ENCODE measurements at regions not wholly inside any gene's neighbourhood (a gene's known extent, or its start where the extent isn't known, plus 50 kb on each side); places are given as distances from the start of the nearest gene placed in this dataset.
A peak's percentile ranks its signal among the peaks of the same experiment; 100 is the strongest.
"Not testable (repeated sequence)": the region's sequence is repeated elsewhere in the genome, so short reads cannot be mapped to it uniquely, and the experiment has no call there.

DNA sequence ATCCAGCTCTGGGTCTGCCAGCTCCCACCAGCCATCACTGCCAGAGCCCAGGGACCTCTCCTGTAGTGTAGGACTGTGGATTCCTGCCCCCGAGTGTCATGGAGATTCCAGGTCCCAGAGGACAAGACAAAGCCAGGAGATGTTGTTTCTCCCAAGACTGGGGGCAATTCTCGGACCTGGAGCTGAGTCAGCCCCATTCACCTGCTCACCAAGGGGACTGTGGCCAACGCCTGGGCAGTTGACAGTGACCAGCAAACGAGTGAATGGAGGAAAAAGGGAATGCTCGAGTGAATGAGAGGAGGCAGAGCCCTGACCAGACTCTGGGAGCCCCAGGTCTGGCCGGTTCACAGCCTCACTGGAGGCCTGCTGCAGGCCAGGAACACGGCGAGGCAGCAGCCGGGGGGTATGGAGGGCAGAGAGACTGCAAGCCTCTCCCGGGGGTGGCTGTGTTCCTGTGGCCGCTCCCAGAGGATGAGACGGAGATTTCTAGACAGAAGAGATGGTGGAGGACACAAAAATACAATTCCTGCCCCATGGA is 61.3 kb upstream of the PRR5 start:
- no peak overlapping the region for H3K27ac ChIP-seq
- intact Hi-C loops (cut with DNase I) = no loop called here
- no peaks in the 10 kb centered on the region for H3K9me3 ChIP-seq
- TF ChIP-seq, protein P1, sequence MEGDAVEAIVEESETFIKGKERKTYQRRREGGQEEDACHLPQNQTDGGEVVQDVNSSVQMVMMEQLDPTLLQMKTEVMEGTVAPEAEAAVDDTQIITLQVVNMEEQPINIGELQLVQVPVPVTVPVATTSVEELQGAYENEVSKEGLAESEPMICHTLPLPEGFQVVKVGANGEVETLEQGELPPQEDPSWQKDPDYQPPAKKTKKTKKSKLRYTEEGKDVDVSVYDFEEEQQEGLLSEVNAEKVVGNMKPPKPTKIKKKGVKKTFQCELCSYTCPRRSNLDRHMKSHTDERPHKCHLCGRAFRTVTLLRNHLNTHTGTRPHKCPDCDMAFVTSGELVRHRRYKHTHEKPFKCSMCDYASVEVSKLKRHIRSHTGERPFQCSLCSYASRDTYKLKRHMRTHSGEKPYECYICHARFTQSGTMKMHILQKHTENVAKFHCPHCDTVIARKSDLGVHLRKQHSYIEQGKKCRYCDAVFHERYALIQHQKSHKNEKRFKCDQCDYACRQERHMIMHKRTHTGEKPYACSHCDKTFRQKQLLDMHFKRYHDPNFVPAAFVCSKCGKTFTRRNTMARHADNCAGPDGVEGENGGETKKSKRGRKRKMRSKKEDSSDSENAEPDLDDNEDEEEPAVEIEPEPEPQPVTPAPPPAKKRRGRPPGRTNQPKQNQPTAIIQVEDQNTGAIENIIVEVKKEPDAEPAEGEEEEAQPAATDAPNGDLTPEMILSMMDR (IDR thresholded peaks at IDR 0.05) = no peak
- TF ChIP-seq POLR2A (IDR thresholded peaks at IDR 0.05) (no peak), POLR2AphosphoS5 (IDR thresholded peaks at IDR 0.05; ENCODE audit: insufficient read depth in 1 of 2, low read depth in 1 of 2) (no peak)
- H3K27me3 ChIP-seq = no peaks in the 10 kb centered on the region
- peaks cover 23% of the 10 kb centered on the region for H3K4me1 ChIP-seq
- no peaks in the 10 kb centered on the region for H3K36me3 ChIP-seq
- H3K4me3 ChIP-seq = no peak overlapping the region
- no peak for DNase-seq (ENCODE audit: extremely low spot score in 2 of 2)

- Histone ChIP-seq H3K27me3 (no peaks in the 10 kb centered on the region), H3K4me1 (peaks cover 23% of the 10 kb centered on the region), H3K4me3 (no peak overlapping the region), H3K9me3 (no peaks in the 10 kb centered on the region), H3K36me3 (no peaks in the 10 kb centered on the region), H3K27ac (peak overlapping the region; percentile 76)
- intact Hi-C loops (cut with DNase I) = no loop called here
- DNase-seq (ENCODE audit: extremely low spot score in 2 of 2) = no peak
- TF ChIP-seq, protein P1 (IDR thresholded peaks at IDR 0.05) = no peak
- TF ChIP-seq POLR2AphosphoS5 (IDR thresholded peaks at IDR 0.05; ENCODE audit: insufficient read depth in 1 of 2, low read depth in 1 of 2) (no peak), POLR2A (IDR thresholded peaks at IDR 0.05) (no peak)
These were observed 62.0 kb upstream of the PRR5 start for GRCh38 chr22:44639891-44640617.

DNA sequence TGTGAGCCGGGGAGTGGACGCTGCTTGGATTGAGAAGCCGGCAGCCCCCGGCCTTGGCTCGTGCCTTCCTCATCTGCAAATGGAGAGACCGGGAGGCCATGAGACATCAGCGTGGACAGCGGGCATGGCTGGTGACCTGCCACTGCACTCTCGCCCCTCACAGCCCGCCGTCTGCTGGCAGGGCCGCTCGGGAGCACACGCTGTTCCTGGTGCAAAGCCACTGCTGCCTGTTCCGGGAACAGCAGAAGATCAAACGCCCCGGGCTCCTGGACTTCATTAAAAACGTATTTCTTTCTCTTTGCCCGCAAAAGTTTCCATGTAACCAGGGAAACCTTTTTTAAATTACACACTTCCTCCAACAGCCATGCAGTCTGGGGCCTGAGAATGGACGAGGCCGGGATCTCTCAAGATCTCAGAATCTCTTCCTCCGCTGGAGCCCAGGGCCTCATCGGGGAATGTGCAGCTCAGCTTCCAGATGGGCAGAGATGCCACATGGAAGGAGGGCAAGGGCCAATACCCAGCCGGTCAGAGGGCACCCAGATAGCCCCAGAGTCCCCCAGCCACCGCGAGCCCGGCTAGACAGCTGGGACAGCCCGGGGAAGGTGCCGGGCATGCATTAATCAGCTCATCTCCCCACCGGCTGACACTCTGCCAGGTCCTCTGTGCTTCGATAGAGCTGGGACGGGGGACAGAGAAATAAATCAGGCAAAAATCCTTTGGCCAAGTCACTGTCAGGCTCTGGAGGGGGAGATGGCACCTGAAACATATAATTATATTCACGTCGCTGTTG is 62.8 kb upstream of the PRR5 start:
- intact Hi-C loops (cut with DNase I) = no loop called here
- H3K27ac ChIP-seq = peak overlapping the region; percentile 76
- no peak overlapping the region for H3K4me3 ChIP-seq
- TF ChIP-seq, protein P1 (IDR thresholded peaks at IDR 0.05) = no peak
- peak in 1 of 2 donors; percentile 65 for TF ChIP-seq POLR2AphosphoS5 (IDR thresholded peaks at IDR 0.05; ENCODE audit: insufficient read depth in 1 of 2, low read depth in 1 of 2)
- no peak for TF ChIP-seq POLR2A (IDR thresholded peaks at IDR 0.05)
- no peaks in the 10 kb centered on the region for H3K27me3 ChIP-seq
- DNase-seq (ENCODE audit: extremely low spot score in 2 of 2) = no peak
- H3K9me3 ChIP-seq = no peaks in the 10 kb centered on the region
- H3K4me1 ChIP-seq = peaks cover 23% of the 10 kb centered on the region
- H3K36me3 ChIP-seq = no peaks in the 10 kb centered on the region

DNA sequence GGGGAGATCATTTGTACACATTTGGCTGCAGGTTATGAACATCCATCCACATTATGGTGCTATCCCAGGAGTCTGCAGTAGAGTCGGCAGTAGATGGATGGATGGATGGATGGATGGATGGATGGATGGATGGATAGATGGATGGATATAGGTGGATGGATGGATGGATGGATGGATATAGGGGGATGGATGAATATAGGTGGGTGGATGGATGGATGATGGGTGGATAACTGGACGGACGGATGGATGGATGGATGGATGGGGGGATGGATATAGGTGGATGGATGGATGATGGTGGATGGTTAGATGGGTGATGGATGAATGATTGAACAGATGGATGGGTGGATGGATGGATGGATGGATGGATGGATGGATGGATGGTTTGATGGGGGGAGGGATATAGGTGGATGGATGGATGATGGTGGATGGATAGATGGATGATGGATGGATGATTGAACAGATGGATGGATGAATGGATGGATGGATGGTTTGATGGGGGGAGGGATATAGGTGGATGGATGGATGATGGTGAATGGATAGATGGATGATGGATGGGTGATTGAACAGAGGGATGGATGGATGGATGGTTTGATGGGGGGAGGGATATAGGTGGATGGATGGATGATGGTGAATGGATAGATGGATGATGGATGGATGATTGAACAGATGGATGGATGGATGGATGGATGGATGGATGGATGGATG is 65.3 kb upstream of the PRR5 start:
- DNase-seq (ENCODE audit: extremely low spot score in 2 of 2); H3K9me3 ChIP-seq; H3K27me3 ChIP-seq; H3K36me3 ChIP-seq; H3K27ac ChIP-seq; H3K4me3 ChIP-seq; intact Hi-C loops (cut with DNase I): not testable (repeated sequence)
- H3K4me1 ChIP-seq = peaks cover 23% of the 10 kb centered on the region

- H3K4me3 ChIP-seq; intact Hi-C loops (cut with DNase I); H3K27me3 ChIP-seq; H3K27ac ChIP-seq; H3K36me3 ChIP-seq; H3K9me3 ChIP-seq; DNase-seq (ENCODE audit: extremely low spot score in 2 of 2): not testable (repeated sequence)
- peaks cover 20% of the 10 kb centered on the region for H3K4me1 ChIP-seq
These were observed 66.4 kb upstream of the PRR5 start for GRCh38 chr22:44635567-44635966.
